PC-9 (cell line): ENCODE measurements at regions not wholly inside any gene's neighbourhood (a gene's known extent, or its start where the extent isn't known, plus 50 kb on each side); places are given as distances from the start of the nearest gene placed in this dataset.
A peak's percentile ranks its signal among the peaks of the same experiment; 100 is the strongest.

Experiments used
- BruUV-seq: library from RNA; stranded (reverse); fragments of 400-500 nt; replicated peaks from 2 replicates; lab custom pipeline; 2021; lab: Mats Ljungman, UMichigan
- CTCF ChIA-PET: fragments of 300-600 bp; sonication (Branson Sonifier 250); formaldehyde crosslinking; loops from one replicate; lab custom pipeline; 2022; ENCODE audit warnings: antibody characterized with exemption; lab: Charles Lee
- POLR2A ChIA-PET: fragments of 300-600 bp; sonication (Branson Sonifier 250); formaldehyde crosslinking; loops from one replicate; lab custom pipeline; 2022; ENCODE audit warnings: antibody characterized with exemption; ENCODE audit not compliant: unreplicated experiment; lab: Charles Lee
- DNase-seq, 2 experiments: peaks; one replicate each; pipeline versions ENCODE4 v3.0.0 to v3.0.0-alpha.2; 2015 to 2022; ENCODE audit warnings: mixed read lengths in 1 of 2
- H2AFZ ChIP-seq: fragments of 200-600 bp; sonication (generic); 2 replicates; pipeline ENCODE4 v1.8.1; 2017; ENCODE audit warnings: antibody characterized with exemption
- H3F3A ChIP-seq: fragments of 200-600 bp; sonication (generic); 2 replicates; pipeline ENCODE4 v1.8.1; 2017; ENCODE audit warnings: antibody characterized with exemption, mild to moderate bottlenecking, low read depth; ENCODE audit not compliant: insufficient read depth
- H3K27ac ChIP-seq: fragments of 200-600 bp; sonication (generic); 2 replicates; pipeline ENCODE4 v1.6.1; 2016; ENCODE audit warnings: mixed run types
- H3K27me3 ChIP-seq: fragments of 200-600 bp; sonication (generic); 2 replicates; pipeline ENCODE4 v1.6.1; 2016; ENCODE audit warnings: low read depth, mixed run types; ENCODE audit not compliant: insufficient read depth
- H3K36me3 ChIP-seq: fragments of 200-600 bp; sonication (generic); 2 replicates; pipeline ENCODE4 v1.6.1; 2016; ENCODE audit warnings: low read depth, mixed run types
- H3K4me1 ChIP-seq: fragments of 200-600 bp; sonication (generic); replicated peaks from 2 replicates; pipeline ENCODE4 v1.6.1; 2016; ENCODE audit warnings: mixed run types; ENCODE audit not compliant: insufficient read depth
- H3K4me2 ChIP-seq: fragments of 200-600 bp; sonication (generic); 2 replicates; pipeline ENCODE4 v1.6.1; 2017; ENCODE audit warnings: mixed run types
- H3K4me3 ChIP-seq: fragments of 200-600 bp; sonication (generic); 2 replicates; pipeline ENCODE4 v1.6.1; 2016; ENCODE audit warnings: mixed run types
- H3K79me2 ChIP-seq: fragments of 200-600 bp; sonication (generic); 2 replicates; pipeline ENCODE4 v1.6.1; 2017; ENCODE audit warnings: low read depth, mixed run types
- H3K9me2 ChIP-seq: fragments of 200-600 bp; sonication (generic); 2 replicates; pipeline ENCODE4 v1.8.1; 2017; ENCODE audit warnings: mild to moderate bottlenecking; ENCODE audit not compliant: insufficient read depth
- H3K9me3 ChIP-seq: fragments of 200-600 bp; sonication (generic); 2 replicates; pipeline ENCODE4 v1.8.1; 2016; ENCODE audit warnings: low read depth; ENCODE audit not compliant: insufficient read depth
- H4K20me1 ChIP-seq: fragments of 200-600 bp; sonication (generic); 2 replicates; pipeline ENCODE4 v1.8.1; 2017; ENCODE audit not compliant: insufficient read depth
- CTCF ChIP-seq: fragments of 200-600 bp; sonication (generic); conservative IDR thresholded peaks from 2 replicates; pipeline ENCODE4 v1.6.1; 2017; ENCODE audit warnings: mixed run types, antibody characterized with exemption, mild to moderate bottlenecking, moderate library complexity
- EZH2 ChIP-seq: fragments of 200-600 bp; sonication (generic); IDR thresholded peaks from 2 replicates; pipeline ENCODE4 v1.8.0; 2017; ENCODE audit warnings: antibody characterized with exemption, low read depth
- intact Hi-C: fragments of 100-400 bp; cut with micrococcal nuclease; formaldehyde crosslinking; loops from one replicate; pipeline ENCODE4 v1.10.0; 2022; ENCODE audit not compliant: unreplicated experiment

- Histone ChIP-seq H3K27me3 (no peaks in the 10 kb centered on the region), H3K9me2 (no peaks in the 10 kb centered on the region), H3K9me3 (no peaks in the 10 kb centered on the region), H3K27ac (peak overlapping the region; percentile 99), H3K36me3 (no peaks in the 10 kb centered on the region), H3K4me2 (no peak overlapping the region), H3K79me2 (no peaks in the 10 kb centered on the region), H3K4me1 (peaks cover 23% of the 10 kb centered on the region), H3F3A (peaks cover 27% of the 10 kb centered on the region), H3K4me3 (no peak overlapping the region), H4K20me1 (no peaks in the 10 kb centered on the region), H2AFZ (no peak overlapping the region)
- CTCF ChIA-PET, result no interaction called here
- no TSS peak for BruUV-seq
- DNase-seq, result no peak
- intact Hi-C loops, result loop anchor here (5.0 kb wide), 2 partner anchors 44 to 96 kb away; no protein-coding TSS in a partner anchor
- TF ChIP-seq EZH2, result no peak
- TF ChIP-seq CTCF, result no peak
- POLR2A ChIA-PET, result no interaction called here
These were observed 118.3 kb downstream of the KLF6 start for GRCh38 chr10:3666525-3667302.

GRCh38 chr10:3665316-3665908, 119.6 kb downstream of the KLF6 start:
- ChIA-PET CTCF (no interaction called here), POLR2A (no interaction called here)
- no TSS peak for BruUV-seq

GRCh38 chr10:3662775-3663174, 122.2 kb downstream of the KLF6 start:
- H3K4me3 ChIP-seq, result no peak overlapping the region
- H4K20me1 ChIP-seq, result no peaks in the 10 kb centered on the region
- no peak overlapping the region for H2AFZ ChIP-seq
- H3K9me2 ChIP-seq, result no peaks in the 10 kb centered on the region
- H3K4me1 ChIP-seq, result peaks cover 9% of the 10 kb centered on the region
- peaks cover 7% of the 10 kb centered on the region for H3F3A ChIP-seq
- H3K4me2 ChIP-seq, result no peak overlapping the region
- no peak for DNase-seq
- H3K79me2 ChIP-seq, result no peaks in the 10 kb centered on the region
- intact Hi-C loops, result no loop called here
- H3K9me3 ChIP-seq, result no peaks in the 10 kb centered on the region
- no peaks in the 10 kb centered on the region for H3K27me3 ChIP-seq
- TF ChIP-seq EZH2 (no peak), CTCF (no peak)
- BruUV-seq, result no TSS peak
- POLR2A ChIA-PET, result interaction anchor here (0.5 kb wide), 1 partner anchor 31 kb away, joined by 3 read pairs; no protein-coding TSS in a partner anchor
- H3K36me3 ChIP-seq, result no peaks in the 10 kb centered on the region
- CTCF ChIA-PET, result no interaction called here
- no peak overlapping the region for H3K27ac ChIP-seq

More at GRCh38 chr10:3665316-3665908, 119.6 kb downstream of the KLF6 start:
- peaks cover 23% of the 10 kb centered on the region for H3K4me1 ChIP-seq
- no peak overlapping the region for H3K4me3 ChIP-seq
- H3K27ac ChIP-seq, result no peak overlapping the region
- H3K79me2 ChIP-seq, result no peaks in the 10 kb centered on the region
- no peaks in the 10 kb centered on the region for H3K9me2 ChIP-seq
- H3K4me2 ChIP-seq, result no peak overlapping the region
- no peaks in the 10 kb centered on the region for H4K20me1 ChIP-seq
- H2AFZ ChIP-seq, result no peak overlapping the region
- H3F3A ChIP-seq, result peaks cover 27% of the 10 kb centered on the region
- no peaks in the 10 kb centered on the region for H3K9me3 ChIP-seq
- intact Hi-C loops, result loop anchor here (5.0 kb wide), 2 partner anchors 43 to 97 kb away; no protein-coding TSS in a partner anchor
- TF ChIP-seq CTCF, result no peak
- TF ChIP-seq EZH2, result no peak
- H3K27me3 ChIP-seq, result no peaks in the 10 kb centered on the region
- no peak for DNase-seq
- no peaks in the 10 kb centered on the region for H3K36me3 ChIP-seq
